ENCODE measurements at regions not wholly inside any gene's neighbourhood (a gene's known extent, or its start where the extent isn't known, plus 50 kb on each side); places are given as distances from the start of the nearest gene placed in this dataset.
"Not testable (repeated sequence)": the region's sequence is repeated elsewhere in the genome, so short reads cannot be mapped to it uniquely, and the experiment has no call there.

DNA sequence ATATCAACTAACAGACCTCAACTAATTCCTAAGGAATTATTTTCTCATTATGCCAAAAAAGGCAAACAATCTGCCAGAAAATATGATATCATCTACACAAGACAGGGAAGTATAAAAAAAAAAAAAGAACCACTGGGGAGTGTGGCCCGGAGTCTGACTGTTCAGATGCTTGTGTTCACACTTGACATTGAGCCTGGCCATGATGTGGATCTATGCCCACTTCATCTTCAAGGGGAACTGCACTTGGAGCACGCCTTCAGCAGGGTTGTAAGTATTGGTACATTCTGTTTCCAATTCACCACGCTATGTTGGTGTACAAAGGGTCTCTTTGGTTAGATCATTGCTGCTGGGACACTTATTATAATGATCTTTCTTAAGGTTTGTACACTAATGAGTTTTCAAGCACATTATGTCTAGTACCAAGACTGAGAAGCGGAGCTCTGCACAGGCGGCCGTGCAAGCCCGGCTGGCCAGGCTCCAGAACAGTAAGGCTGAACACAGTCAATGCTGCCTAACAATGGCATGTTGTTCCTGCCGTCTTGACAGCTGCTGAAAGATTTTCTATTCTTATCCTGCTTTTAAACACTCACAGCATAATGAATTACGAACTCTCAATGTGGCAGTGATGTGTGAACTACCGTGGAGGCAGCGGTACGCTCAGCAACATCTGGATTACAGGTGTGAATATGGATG, 788.4 kb upstream of the SOX11 start:
- no peaks in the 10 kb centered on the region for H3K9me3 ChIP-seq (ENCODE audit: control insufficient read depth, low read length)
- no peak overlapping the region for H3K27ac ChIP-seq (ENCODE audit: low read depth, low read length, severe bottlenecking)
- no peak overlapping the region for H3K4me3 ChIP-seq (ENCODE audit: extremely low read depth, insufficient read depth, low read length, poor library complexity, severe bottlenecking)
- peaks cover 2% of the 10 kb centered on the region for H3K4me1 ChIP-seq (ENCODE audit: control insufficient read depth, insufficient read depth, low read length, poor library complexity, severe bottlenecking)
- H3K36me3 ChIP-seq (ENCODE audit: control insufficient read depth, insufficient read depth, low read length), result no peaks in the 10 kb centered on the region
- 84 to 90% methylated on average over 7 to 9 of the region's 12 CpGs for WGBS, 2 experiments (ENCODE audit: insufficient coverage in 2 of 2)

DNA sequence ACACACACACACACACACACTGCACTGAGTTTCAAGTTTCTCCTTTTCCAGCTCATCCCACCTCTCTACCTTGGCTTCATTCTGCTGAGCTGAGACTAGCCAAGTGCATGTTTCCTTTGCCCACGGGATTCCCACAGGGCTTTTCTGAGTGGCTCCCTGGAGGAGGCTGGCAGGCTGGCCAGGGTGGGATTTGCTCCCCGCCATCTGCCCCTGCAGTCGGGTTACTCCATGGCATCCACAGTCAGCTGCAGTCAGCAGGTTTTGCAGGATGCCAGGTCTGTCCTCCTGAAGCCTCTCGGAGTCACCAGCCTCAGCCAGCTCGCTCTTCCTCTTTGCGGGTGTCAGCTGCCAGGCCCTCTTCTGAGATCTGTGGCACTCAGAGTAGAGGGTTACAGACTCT, 783.7 kb upstream of the SOX11 start:
- WGBS, 2 experiments (ENCODE audit: insufficient coverage in 2 of 2), result 96 to 100% methylated on average over 4 to 5 of the region's 6 CpGs
- Histone ChIP-seq H3K4me1 (ENCODE audit: control insufficient read depth, insufficient read depth, low read length, poor library complexity, severe bottlenecking) (no peaks in the 10 kb centered on the region), H3K9me3 (ENCODE audit: control insufficient read depth, low read length) (no peaks in the 10 kb centered on the region), H3K27ac (ENCODE audit: low read depth, low read length, severe bottlenecking) (no peak overlapping the region), H3K4me3 (ENCODE audit: extremely low read depth, insufficient read depth, low read length, poor library complexity, severe bottlenecking) (no peak overlapping the region), H3K36me3 (ENCODE audit: control insufficient read depth, insufficient read depth, low read length) (no peaks in the 10 kb centered on the region)

DNA sequence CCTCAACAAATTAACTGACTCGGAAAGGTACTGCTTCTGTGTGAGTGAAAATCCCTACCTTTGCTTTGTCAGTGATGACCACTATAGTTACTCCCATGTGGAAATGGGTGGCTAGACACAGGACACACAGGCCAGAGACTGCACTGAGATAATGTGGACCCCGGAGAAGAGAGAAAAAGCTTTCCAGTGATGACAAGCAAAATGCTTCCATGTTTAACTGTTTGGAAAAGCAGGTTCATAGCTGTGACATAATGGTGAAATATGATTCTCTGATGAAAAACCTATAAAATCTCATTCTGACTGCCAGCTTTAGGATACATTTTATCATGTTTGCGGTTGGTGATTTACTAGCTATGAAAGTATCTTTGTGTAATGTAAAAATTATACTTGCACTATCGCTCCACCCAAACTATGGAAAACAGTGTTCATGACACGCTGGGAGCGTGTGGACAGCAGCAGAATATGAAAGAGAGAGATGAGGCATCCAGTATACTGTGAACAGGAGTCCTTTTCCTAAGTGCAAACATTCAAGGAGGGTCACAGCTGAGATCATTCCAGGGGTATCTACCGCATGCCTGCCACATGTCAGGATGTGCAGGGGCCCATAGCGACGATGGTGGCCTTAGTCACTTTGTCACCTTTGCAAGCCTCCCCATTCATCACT, 782.7 kb upstream of the SOX11 start:
- no peak overlapping the region for H3K27ac ChIP-seq (ENCODE audit: low read depth, low read length, severe bottlenecking)
- no peak overlapping the region for H3K4me3 ChIP-seq (ENCODE audit: extremely low read depth, insufficient read depth, low read length, poor library complexity, severe bottlenecking)
- no peaks in the 10 kb centered on the region for H3K4me1 ChIP-seq (ENCODE audit: control insufficient read depth, insufficient read depth, low read length, poor library complexity, severe bottlenecking)
- no peaks in the 10 kb centered on the region for H3K36me3 ChIP-seq (ENCODE audit: control insufficient read depth, insufficient read depth, low read length)
- H3K9me3 ChIP-seq (ENCODE audit: control insufficient read depth, low read length), result no peaks in the 10 kb centered on the region
- WGBS, 2 experiments (ENCODE audit: insufficient coverage in 2 of 2), result 88 to 90% methylated on average over 7 to 8 of the region's 9 CpGs

DNA sequence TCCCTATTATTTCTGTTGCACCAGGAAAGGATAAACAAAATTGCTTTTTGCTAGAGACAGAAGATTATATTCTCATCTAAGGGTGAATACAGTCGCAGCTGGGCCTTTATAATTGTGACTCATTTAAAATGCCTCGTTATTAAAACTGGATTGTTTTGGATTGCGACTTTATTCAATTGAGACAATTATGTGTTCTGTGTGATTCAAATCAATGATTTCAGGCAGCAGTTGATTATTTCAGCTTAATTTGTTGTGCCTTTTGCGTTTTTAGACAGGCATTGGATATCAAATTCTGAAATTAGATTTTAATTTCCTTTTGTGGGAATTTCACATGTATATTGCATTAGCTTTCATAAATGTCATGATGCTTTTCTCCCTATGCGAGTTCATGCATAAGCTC, 778.1 kb upstream of the SOX11 start:
- H3K36me3 ChIP-seq (ENCODE audit: control insufficient read depth, insufficient read depth, low read length), result no peaks in the 10 kb centered on the region
- H3K4me3 ChIP-seq (ENCODE audit: extremely low read depth, insufficient read depth, low read length, poor library complexity, severe bottlenecking), result no peak overlapping the region
- H3K9me3 ChIP-seq (ENCODE audit: control insufficient read depth, low read length), result no peaks in the 10 kb centered on the region
- 90% methylated on average over 5 of the region's 5 CpGs for WGBS, 2 experiments (ENCODE audit: insufficient coverage in 2 of 2)
- no peaks in the 10 kb centered on the region for H3K4me1 ChIP-seq (ENCODE audit: control insufficient read depth, insufficient read depth, low read length, poor library complexity, severe bottlenecking)
- no peak overlapping the region for H3K27ac ChIP-seq (ENCODE audit: low read depth, low read length, severe bottlenecking)

DNA sequence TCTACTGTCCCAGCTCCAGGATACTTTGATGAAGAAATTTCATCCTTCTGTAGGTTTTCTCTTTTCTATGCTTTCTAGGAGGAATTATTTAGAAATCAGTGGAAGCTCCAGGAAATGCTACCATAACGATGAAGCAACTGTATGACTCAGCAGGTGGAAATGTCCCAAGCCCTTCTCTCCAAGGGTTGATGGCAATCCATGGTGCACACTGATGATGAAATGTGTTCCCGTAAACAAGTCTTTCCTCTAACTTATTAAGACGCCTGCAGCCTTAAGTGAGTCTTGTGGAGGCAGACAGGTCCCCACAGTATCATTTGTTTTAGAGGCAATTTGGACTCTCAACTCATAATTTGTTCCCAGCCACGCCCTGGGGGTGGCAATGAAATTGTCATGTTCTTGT, 777.6 kb upstream of the SOX11 start:
- H3K4me3 ChIP-seq (ENCODE audit: extremely low read depth, insufficient read depth, low read length, poor library complexity, severe bottlenecking), result no peak overlapping the region
- no peak overlapping the region for H3K27ac ChIP-seq (ENCODE audit: low read depth, low read length, severe bottlenecking)
- whole genome bisulfite sequencing, 2 experiments (ENCODE audit: insufficient coverage in 2 of 2), result 81 to 90% methylated on average over 1 to 3 of the region's 4 CpGs
- H3K4me1 ChIP-seq (ENCODE audit: control insufficient read depth, insufficient read depth, low read length, poor library complexity, severe bottlenecking), result no peaks in the 10 kb centered on the region
- H3K36me3 ChIP-seq (ENCODE audit: control insufficient read depth, insufficient read depth, low read length), result no peaks in the 10 kb centered on the region
- no peaks in the 10 kb centered on the region for H3K9me3 ChIP-seq (ENCODE audit: control insufficient read depth, low read length)

DNA sequence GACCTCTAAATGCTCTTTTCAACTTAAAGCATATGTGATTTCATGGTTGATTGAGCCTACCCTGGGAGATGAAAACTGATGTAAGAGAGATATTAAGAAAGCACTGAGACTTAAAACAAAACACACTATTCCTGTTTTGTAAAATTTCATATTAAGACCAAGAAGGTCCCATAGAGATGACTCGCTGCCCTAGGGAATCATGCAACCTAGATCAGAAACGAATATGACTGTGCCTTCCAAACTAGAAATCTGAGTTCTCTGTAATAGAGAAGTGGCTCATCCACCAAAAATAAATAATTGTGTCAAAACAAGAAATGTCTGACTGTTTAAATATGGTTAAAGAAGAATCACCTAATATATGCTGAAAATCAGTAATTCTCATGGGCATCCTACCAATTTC, 776.8 kb upstream of the SOX11 start:
- Histone ChIP-seq H3K4me3 (ENCODE audit: extremely low read depth, insufficient read depth, low read length, poor library complexity, severe bottlenecking) (no peak overlapping the region), H3K27ac (ENCODE audit: low read depth, low read length, severe bottlenecking) (no peak overlapping the region), H3K9me3 (ENCODE audit: control insufficient read depth, low read length) (no peaks in the 10 kb centered on the region), H3K4me1 (ENCODE audit: control insufficient read depth, insufficient read depth, low read length, poor library complexity, severe bottlenecking) (no peaks in the 10 kb centered on the region), H3K36me3 (ENCODE audit: control insufficient read depth, insufficient read depth, low read length) (no peaks in the 10 kb centered on the region)
- WGBS, 2 experiments (ENCODE audit: insufficient coverage in 2 of 2), result no CpG with 5 or more reads among the region's 2 CpGs

DNA sequence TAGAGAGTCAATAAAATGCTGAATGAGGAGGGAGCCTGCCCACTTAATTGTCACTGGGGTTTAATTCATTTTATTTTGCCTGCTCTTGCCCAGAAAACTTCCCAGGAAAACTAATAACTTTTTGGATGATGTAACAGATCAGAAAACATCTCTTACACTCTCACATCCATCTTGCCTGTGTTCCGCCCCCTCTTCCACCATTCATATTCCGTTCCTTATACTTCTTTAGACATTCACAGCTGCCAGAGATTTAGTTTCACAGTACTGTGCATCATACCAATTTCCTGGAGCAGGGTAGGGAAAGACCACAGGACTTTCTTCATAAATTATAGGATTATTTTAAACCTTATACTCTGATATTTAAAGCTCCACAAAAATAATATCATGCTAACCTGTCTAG, 776.1 kb upstream of the SOX11 start:
- Histone ChIP-seq H3K4me3 (ENCODE audit: extremely low read depth, insufficient read depth, low read length, poor library complexity, severe bottlenecking) (no peak overlapping the region), H3K4me1 (ENCODE audit: control insufficient read depth, insufficient read depth, low read length, poor library complexity, severe bottlenecking) (no peaks in the 10 kb centered on the region), H3K36me3 (ENCODE audit: control insufficient read depth, insufficient read depth, low read length) (no peaks in the 10 kb centered on the region), H3K27ac (ENCODE audit: low read depth, low read length, severe bottlenecking) (no peak overlapping the region), H3K9me3 (ENCODE audit: control insufficient read depth, low read length) (no peaks in the 10 kb centered on the region)
- no CpG with 5 or more reads among the region's 2 CpGs for WGBS, 2 experiments (ENCODE audit: insufficient coverage in 2 of 2)

DNA sequence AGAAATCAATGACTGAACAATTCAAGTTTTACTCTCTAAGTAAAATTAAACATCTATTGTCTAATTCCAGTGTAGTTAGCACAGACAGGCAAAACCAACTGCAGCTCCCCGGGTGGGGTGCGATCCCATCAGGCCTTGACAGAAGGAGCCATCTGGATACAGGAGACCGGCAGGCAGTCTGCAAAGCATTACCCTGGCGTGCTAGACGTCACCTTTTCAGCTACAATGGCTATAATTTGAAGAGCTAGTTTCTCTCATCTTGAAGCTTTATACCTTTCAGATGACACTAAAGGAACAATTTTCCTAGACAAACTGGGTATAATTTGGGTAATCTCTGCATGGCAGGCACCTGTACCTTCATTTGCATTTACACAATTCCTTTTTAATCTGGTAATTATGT, 761.5 kb upstream of the SOX11 start:
- Histone ChIP-seq H3K4me3 (ENCODE audit: extremely low read depth, insufficient read depth, low read length, poor library complexity, severe bottlenecking) (no peak overlapping the region), H3K4me1 (ENCODE audit: control insufficient read depth, insufficient read depth, low read length, poor library complexity, severe bottlenecking) (no peaks in the 10 kb centered on the region), H3K9me3 (ENCODE audit: control insufficient read depth, low read length) (no peaks in the 10 kb centered on the region), H3K36me3 (ENCODE audit: control insufficient read depth, insufficient read depth, low read length) (no peaks in the 10 kb centered on the region), H3K27ac (ENCODE audit: low read depth, low read length, severe bottlenecking) (no peak overlapping the region)
- WGBS, 2 experiments (ENCODE audit: insufficient coverage in 2 of 2), result 71 to 86% methylated on average over 3 to 5 of the region's 5 CpGs

DNA sequence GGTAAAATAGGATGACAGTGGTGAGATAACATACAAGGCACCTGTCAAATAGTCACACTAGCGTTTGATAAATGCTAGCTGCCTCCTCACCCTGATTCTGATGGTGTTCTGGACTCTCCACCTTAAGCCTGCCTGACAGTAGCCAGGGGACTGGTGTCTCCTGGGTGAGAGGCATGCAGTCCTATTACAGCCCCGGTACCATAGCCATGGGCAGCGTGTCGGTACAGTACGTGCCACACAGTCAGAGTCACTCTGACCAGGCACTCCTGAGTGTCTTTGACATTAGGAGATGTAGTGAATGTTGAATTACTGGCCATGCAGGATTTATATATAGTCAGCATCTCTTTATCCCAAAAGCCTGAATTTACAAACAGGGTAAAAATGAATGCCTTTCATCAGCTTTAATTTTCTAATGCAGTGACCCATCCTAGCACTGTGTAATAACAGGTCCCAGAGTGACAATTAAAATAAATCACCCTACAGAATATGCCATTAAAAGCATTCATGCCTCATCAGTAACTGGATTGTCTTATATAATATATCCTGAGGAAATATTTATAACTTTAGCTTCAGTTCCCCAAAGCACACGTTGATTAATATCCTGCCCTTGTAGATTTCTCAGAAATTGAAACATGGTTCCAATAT, 760.3 kb upstream of the SOX11 start:
- Histone ChIP-seq H3K36me3 (ENCODE audit: control insufficient read depth, insufficient read depth, low read length) (no peaks in the 10 kb centered on the region), H3K4me3 (ENCODE audit: extremely low read depth, insufficient read depth, low read length, poor library complexity, severe bottlenecking) (no peak overlapping the region), H3K27ac (ENCODE audit: low read depth, low read length, severe bottlenecking) (no peak overlapping the region), H3K9me3 (ENCODE audit: control insufficient read depth, low read length) (no peaks in the 10 kb centered on the region), H3K4me1 (ENCODE audit: control insufficient read depth, insufficient read depth, low read length, poor library complexity, severe bottlenecking) (no peaks in the 10 kb centered on the region)
- 83 to 95% methylated on average over 4 to 5 of the region's 6 CpGs for WGBS, 2 experiments (ENCODE audit: insufficient coverage in 2 of 2)

DNA sequence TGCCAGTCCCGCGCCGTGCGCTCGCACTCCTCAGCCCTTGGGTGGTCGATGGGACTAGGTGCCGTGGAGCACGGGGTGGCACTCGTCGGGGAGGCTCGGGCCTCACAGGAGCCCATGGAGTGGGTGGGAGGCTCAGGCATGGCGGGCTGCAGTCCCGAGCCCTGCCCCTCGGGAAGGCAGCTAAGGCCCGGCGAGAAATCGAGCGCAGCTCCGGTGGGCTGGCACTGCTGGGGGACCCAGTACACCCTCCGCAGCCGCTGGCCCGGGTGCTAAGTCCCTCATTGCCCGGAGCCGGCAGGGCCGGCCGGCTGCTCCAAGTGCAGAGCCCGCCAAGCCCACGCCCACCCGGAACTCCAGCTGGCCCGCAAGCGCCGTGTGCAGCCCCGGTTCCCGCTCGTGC, 756.9 kb upstream of the SOX11 start:
- peaks cover 11% of the 10 kb centered on the region for H3K4me1 ChIP-seq (ENCODE audit: control insufficient read depth, insufficient read depth, low read length, poor library complexity, severe bottlenecking)
- H3K27ac ChIP-seq (ENCODE audit: low read depth, low read length, severe bottlenecking); H3K4me3 ChIP-seq (ENCODE audit: extremely low read depth, insufficient read depth, low read length, poor library complexity, severe bottlenecking); H3K36me3 ChIP-seq (ENCODE audit: control insufficient read depth, insufficient read depth, low read length); H3K9me3 ChIP-seq (ENCODE audit: control insufficient read depth, low read length): not testable (repeated sequence)
- WGBS, 2 experiments (ENCODE audit: insufficient coverage in 2 of 2), result 100% methylated on average over 3 of the region's 35 CpGs; no CpG with 5 or more reads in 1 of the 2 experiments

DNA sequence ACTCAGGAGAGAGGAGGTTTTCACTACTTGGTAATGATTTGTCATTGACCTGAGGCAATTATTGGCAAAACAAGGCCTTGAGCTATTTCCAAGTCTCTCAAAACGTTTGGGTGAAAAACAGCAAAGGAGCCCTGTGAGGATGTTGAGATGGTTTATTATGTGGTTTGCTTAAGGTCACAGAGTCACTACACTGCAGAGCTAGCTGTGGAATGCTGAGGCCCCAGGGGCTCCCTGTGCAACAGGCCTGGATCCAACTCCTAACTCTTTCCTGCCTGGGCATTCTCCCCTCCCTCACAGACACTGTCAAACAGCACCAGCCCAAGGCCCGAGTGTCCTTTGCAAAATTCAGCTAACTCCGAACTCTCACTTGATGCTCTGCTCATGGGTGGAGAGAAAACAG, 754.6 kb upstream of the SOX11 start:
- H3K36me3 ChIP-seq (ENCODE audit: control insufficient read depth, insufficient read depth, low read length), result no peaks in the 10 kb centered on the region
- H3K4me3 ChIP-seq (ENCODE audit: extremely low read depth, insufficient read depth, low read length, poor library complexity, severe bottlenecking), result no peak overlapping the region
- no peak overlapping the region for H3K27ac ChIP-seq (ENCODE audit: low read depth, low read length, severe bottlenecking)
- peaks cover 11% of the 10 kb centered on the region for H3K4me1 ChIP-seq (ENCODE audit: control insufficient read depth, insufficient read depth, low read length, poor library complexity, severe bottlenecking)
- H3K9me3 ChIP-seq (ENCODE audit: control insufficient read depth, low read length), result no peaks in the 10 kb centered on the region
- WGBS, 2 experiments (ENCODE audit: insufficient coverage in 2 of 2), result 0 to 40% methylated on average over 1 of the region's 3 CpGs
